Type B pancreatic cell (in vitro differentiated cells): ENCODE measurements at regions not wholly inside any gene's neighbourhood (a gene's known extent, or its start where the extent isn't known, plus 50 kb on each side); places are given as distances from the start of the nearest gene placed in this dataset.

Experiments used
- DNase-seq: peaks from one replicate; pipeline ENCODE4 v3.0.0; 2021; ENCODE audit warnings: mixed read lengths; ENCODE audit not compliant: unreplicated experiment; ENCODE audit errors: extremely low spot score
- H3K27ac Mint-ChIP-seq: 2 replicates; pipeline ENCODE4 v1.8.0; 2021; ENCODE audit warnings: mild to moderate bottlenecking, mixed read lengths
- H3K27me3 Mint-ChIP-seq: 2 replicates; pipeline ENCODE4 v1.8.0; 2021; ENCODE audit warnings: mixed read lengths
- H3K36me3 Mint-ChIP-seq: 2 replicates; pipeline ENCODE4 v1.8.0; 2021; ENCODE audit warnings: mixed read lengths
- H3K4me1 Mint-ChIP-seq: one replicate; pipeline ENCODE4 v1.8.0; 2021; ENCODE audit warnings: mixed read lengths; ENCODE audit not compliant: unreplicated experiment
- H3K4me3 Mint-ChIP-seq: 2 replicates; pipeline ENCODE4 v1.8.0; 2021; ENCODE audit warnings: mild to moderate bottlenecking, mixed read lengths
- H3K9me3 Mint-ChIP-seq: 2 replicates; pipeline ENCODE4 v1.8.0; 2021; ENCODE audit warnings: mixed read lengths
- CTCF ChIP-seq: fragments of 200-600 bp; sonication (generic); conservative IDR thresholded peaks from 2 replicates; pipeline ENCODE4 v1.5.0; 2021; ENCODE audit warnings: antibody characterized with exemption, mild to moderate bottlenecking

DNA sequence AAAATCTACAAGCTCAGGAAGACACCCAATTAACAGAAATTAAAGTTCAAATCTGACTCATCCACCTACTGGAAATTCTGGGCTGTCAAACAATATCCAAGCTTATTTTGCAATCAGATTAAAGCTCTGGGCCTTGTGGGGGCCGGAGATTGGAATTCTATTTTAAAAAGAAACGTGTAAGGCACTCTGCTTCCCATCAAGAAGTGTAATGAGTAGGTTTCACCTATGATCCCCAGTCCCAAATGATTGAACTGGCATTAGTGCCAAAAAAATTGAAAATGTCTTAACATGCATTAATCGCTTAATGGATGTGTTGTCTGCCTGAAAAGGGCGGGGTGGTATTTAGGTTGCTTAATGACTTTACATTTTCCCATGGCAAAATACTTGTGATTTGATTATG, 542.4 kb upstream of the BTBD3 start:
- Mint-ChIP-seq H3K36me3 (no peaks in the 10 kb centered on the region), H3K27me3 (peaks cover 3% of the 10 kb centered on the region), H3K9me3 (peaks cover 2% of the 10 kb centered on the region), H3K4me1 (peaks cover 20% of the 10 kb centered on the region), H3K27ac (peak overlapping the region; percentile 43), H3K4me3 (no peak overlapping the region)
- no peak for TF ChIP-seq CTCF
- DNase-seq: no peak

DNA sequence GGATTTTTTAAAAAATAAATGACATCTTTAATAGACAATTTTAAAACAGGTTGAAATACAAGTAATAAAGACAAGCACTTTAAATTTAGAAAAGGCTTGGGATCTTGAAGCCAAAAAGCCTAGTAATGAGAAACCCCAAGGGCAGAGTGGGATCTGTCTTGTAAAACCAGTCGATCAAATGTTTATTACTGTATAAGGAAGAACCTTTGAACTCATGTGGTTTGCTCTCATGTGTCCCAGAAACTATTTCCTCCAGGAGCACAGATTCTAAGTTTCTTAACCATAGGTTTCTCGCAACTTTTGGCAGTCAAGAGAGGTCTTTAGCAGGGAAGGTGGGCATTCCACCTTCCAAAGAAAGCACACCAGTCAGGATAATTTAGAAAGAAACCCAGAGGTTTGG, 541.7 kb upstream of the BTBD3 start:
- Mint-ChIP-seq H3K9me3 (peaks cover 8% of the 10 kb centered on the region), H3K4me1 (peaks cover 20% of the 10 kb centered on the region), H3K4me3 (no peak overlapping the region), H3K27me3 (peaks cover 8% of the 10 kb centered on the region), H3K36me3 (no peaks in the 10 kb centered on the region), H3K27ac (peak overlapping the region; percentile 43)
- TF ChIP-seq CTCF: no peak
- no peak for DNase-seq

GRCh38 chr20:11376420-11376819, 541.3 kb upstream of the BTBD3 start:
- H3K27me3 Mint-ChIP-seq: peaks cover 8% of the 10 kb centered on the region
- no peak for DNase-seq
- H3K27ac Mint-ChIP-seq: no peak overlapping the region
- H3K4me1 Mint-ChIP-seq: peaks cover 20% of the 10 kb centered on the region
- no peak overlapping the region for H3K4me3 Mint-ChIP-seq
- H3K9me3 Mint-ChIP-seq: peaks cover 8% of the 10 kb centered on the region
- TF ChIP-seq CTCF: no peak
- H3K36me3 Mint-ChIP-seq: no peaks in the 10 kb centered on the region

- Mint-ChIP-seq H3K4me1 (peaks cover 20% of the 10 kb centered on the region), H3K9me3 (peaks cover 8% of the 10 kb centered on the region), H3K27me3 (peaks cover 8% of the 10 kb centered on the region), H3K4me3 (no peak overlapping the region), H3K27ac (no peak overlapping the region), H3K36me3 (no peaks in the 10 kb centered on the region)
- no peak for DNase-seq
- no peak for TF ChIP-seq CTCF
Measured at GRCh38 chr20:11376998-11377397, 540.7 kb upstream of the BTBD3 start.

DNA sequence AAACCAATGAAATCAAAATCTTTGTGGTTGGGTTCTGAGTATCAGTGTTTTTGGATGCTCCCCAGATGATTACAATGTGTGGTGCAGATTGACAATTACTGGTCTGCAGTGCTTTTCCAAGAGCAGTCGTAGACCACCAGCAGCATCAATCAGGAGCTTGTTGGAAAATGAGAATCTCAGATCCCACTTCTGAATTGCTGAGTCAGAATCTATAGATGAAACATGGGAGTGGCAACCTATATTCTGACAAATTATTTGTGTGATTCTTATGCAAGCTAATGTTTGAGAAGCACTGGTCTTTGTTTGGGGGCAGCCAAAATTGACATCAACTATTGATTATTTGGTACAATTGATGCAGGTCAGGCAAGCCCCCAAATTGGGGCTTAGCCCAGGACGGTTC, 539.9 kb upstream of the BTBD3 start:
- DNase-seq: no peak
- Mint-ChIP-seq H3K9me3 (peaks cover 8% of the 10 kb centered on the region), H3K27ac (no peak overlapping the region), H3K27me3 (peaks cover 8% of the 10 kb centered on the region), H3K4me1 (peaks cover 19% of the 10 kb centered on the region), H3K36me3 (no peaks in the 10 kb centered on the region), H3K4me3 (no peak overlapping the region)
- no peak for TF ChIP-seq CTCF

DNA sequence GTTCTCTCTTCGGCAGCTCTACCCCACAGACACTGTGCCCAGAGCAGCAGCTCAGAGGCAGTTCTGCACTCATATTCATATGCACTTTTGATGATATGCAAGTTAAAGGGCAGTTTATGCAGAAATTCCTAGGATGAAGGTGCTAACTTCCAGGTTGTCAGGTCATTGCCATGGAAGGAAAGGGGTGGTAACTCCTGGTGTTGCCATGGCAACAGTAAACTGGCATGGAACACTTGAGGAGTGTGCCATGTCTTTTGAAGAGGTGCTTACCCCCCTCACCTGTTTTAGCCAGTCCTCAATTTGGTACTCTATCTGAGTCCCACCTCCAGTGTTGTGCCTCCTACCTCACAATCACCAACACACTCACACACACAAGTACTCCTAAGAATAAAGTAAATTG, 539.4 kb upstream of the BTBD3 start:
- Mint-ChIP-seq H3K27me3 (peaks cover 8% of the 10 kb centered on the region), H3K4me1 (peaks cover 14% of the 10 kb centered on the region), H3K4me3 (no peak overlapping the region), H3K27ac (no peak overlapping the region), H3K9me3 (peaks cover 8% of the 10 kb centered on the region), H3K36me3 (no peaks in the 10 kb centered on the region)
- DNase-seq: no peak
- no peak for TF ChIP-seq CTCF
